ENCODE measurements at regions not wholly inside any gene's neighbourhood (a gene's known extent, or its start where the extent isn't known, plus 50 kb on each side); places are given as distances from the start of the nearest gene placed in this dataset.

DNA sequence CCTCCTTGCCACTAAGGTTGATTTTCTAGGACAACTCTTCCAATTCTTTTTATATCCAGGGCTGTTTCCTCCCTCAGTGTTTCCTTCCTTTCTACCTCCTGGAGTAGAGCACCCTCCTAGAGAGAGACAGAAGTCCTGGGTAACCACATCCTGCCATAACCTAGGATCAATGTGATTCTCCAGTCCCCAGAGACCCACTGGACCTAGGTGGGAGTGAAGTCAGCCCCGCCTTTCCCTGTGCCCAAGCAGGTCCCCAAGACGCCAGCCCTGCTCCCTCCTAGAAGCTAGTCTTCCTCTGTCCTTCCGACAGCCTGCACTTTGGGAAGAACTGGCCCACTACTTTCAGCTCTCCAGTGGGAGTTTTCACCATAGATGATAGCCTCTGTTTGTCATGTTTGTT is 166.8 kb upstream of the PLEKHG7 start:
- Histone ChIP-seq H3K27ac (no peak overlapping the region), H3K9me3 (no peaks in the 10 kb centered on the region), H3K27me3 (ENCODE audit: low read depth) (no peaks in the 10 kb centered on the region), H3K4me1 (peaks cover 24% of the 10 kb centered on the region), H3K4me3 (no peak overlapping the region), H3K36me3 (no peaks in the 10 kb centered on the region)
- ATAC-seq (no peak), DNase-seq (no peak)
- no peak for TF ChIP-seq CTCF (IDR thresholded peaks at IDR 0.05)
- intact Hi-C loops (cut with DNase I), result no loop called here

- no peak for TF ChIP-seq CTCF (IDR thresholded peaks at IDR 0.05)
- H3K27me3 ChIP-seq (ENCODE audit: low read depth), result no peaks in the 10 kb centered on the region
- H3K4me1 ChIP-seq, result no peaks in the 10 kb centered on the region
- H3K27ac ChIP-seq, result no peak overlapping the region
- ATAC-seq, result no peak
- no peak overlapping the region for H3K4me3 ChIP-seq
- intact Hi-C loops (cut with DNase I), result no loop called here
- no peaks in the 10 kb centered on the region for H3K9me3 ChIP-seq
- DNase-seq, result no peak
- H3K36me3 ChIP-seq, result no peaks in the 10 kb centered on the region
These were observed 169.4 kb upstream of the PLEKHG7 start for GRCh38 chr12:92533280-92533890.

GRCh38 chr12:92530706-92531105 is 172.1 kb upstream of the PLEKHG7 start:
- Histone ChIP-seq H3K27me3 (ENCODE audit: low read depth) (no peaks in the 10 kb centered on the region), H3K9me3 (no peaks in the 10 kb centered on the region), H3K4me3 (no peak overlapping the region), H3K36me3 (no peaks in the 10 kb centered on the region), H3K27ac (no peak overlapping the region), H3K4me1 (no peaks in the 10 kb centered on the region)
- intact Hi-C loops (cut with DNase I), result no loop called here
- no peak for DNase-seq
- no peak for ATAC-seq
- TF ChIP-seq CTCF (IDR thresholded peaks at IDR 0.05), result no peak

DNA sequence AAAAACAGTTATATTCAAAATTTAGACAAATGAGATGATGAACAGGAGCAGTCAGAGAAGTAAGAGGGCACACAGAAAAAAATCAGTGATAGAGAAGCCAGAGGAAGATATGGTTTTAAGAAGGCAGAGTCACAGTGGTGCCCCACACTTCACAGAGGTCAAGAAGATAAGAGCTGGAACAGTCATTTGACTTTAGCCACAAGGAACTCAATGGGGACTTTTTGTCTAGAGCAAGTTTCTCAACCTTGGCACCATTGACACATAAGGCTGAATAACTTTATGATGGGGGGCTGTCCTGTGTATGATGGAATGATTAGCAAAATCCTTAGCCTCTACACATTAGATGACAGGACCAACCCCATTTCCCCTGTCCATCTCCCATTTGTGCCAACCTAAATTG is 172.8 kb upstream of the PLEKHG7 start:
- Histone ChIP-seq H3K36me3 (no peaks in the 10 kb centered on the region), H3K27me3 (ENCODE audit: low read depth) (no peaks in the 10 kb centered on the region), H3K4me1 (no peaks in the 10 kb centered on the region), H3K27ac (no peak overlapping the region), H3K9me3 (no peaks in the 10 kb centered on the region), H3K4me3 (no peak overlapping the region)
- ATAC-seq, result no peak
- no peak for DNase-seq
- intact Hi-C loops (cut with DNase I), result no loop called here
- TF ChIP-seq CTCF (IDR thresholded peaks at IDR 0.05), result no peak

DNA sequence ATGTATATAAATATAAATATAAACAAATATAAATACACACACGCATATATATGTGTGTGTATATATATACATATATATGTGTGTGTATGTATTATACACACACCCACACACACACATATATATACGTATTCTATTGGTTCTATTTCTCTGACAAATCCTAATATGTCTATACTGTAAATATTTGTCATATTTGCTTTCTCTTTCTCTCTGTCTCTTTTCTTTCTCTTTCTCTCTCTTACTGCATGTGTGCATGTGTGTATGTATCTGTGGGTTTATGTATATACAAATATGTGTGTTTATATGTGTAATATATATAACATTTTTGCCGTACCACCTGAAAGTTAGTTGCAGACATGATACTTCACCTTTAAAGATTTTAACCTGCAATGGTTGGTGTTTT is 174.2 kb upstream of the PLEKHG7 start:
- ATAC-seq (no peak), DNase-seq (no peak)
- TF ChIP-seq CTCF (IDR thresholded peaks at IDR 0.05), result no peak
- no peaks in the 10 kb centered on the region for H3K36me3 ChIP-seq
- no peaks in the 10 kb centered on the region for H3K9me3 ChIP-seq
- no peak overlapping the region for H3K27ac ChIP-seq
- intact Hi-C loops (cut with DNase I), result no loop called here
- H3K4me3 ChIP-seq, result no peak overlapping the region
- no peaks in the 10 kb centered on the region for H3K27me3 ChIP-seq (ENCODE audit: low read depth)
- no peaks in the 10 kb centered on the region for H3K4me1 ChIP-seq

GRCh38 chr12:92528097-92528496 is 174.7 kb upstream of the PLEKHG7 start:
- DNase-seq (no peak), ATAC-seq (no peak)
- no peak overlapping the region for H3K4me3 ChIP-seq
- no peak overlapping the region for H3K27ac ChIP-seq
- intact Hi-C loops (cut with DNase I), result no loop called here
- no peak for TF ChIP-seq CTCF (IDR thresholded peaks at IDR 0.05)
- H3K9me3 ChIP-seq, result no peaks in the 10 kb centered on the region
- no peaks in the 10 kb centered on the region for H3K4me1 ChIP-seq
- H3K27me3 ChIP-seq (ENCODE audit: low read depth), result no peaks in the 10 kb centered on the region
- no peaks in the 10 kb centered on the region for H3K36me3 ChIP-seq

Measured in lower lobe of right lung (tissue), 2 donors.